H1 (cell line): ENCODE measurements at regions not wholly inside any gene's neighbourhood (a gene's known extent, or its start where the extent isn't known, plus 50 kb on each side); places are given as distances from the start of the nearest gene placed in this dataset.

Source experiments
- CTCF ChIA-PET: fragments of 300-600 bp; sonication (Branson Sonifier 250); formaldehyde crosslinking; loops from one replicate; lab custom pipeline; 2021; ENCODE audit not compliant: partially characterized antibody; lab: Charles Lee
- POLR2A ChIA-PET: fragments of 300-600 bp; sonication (Branson Sonifier 250); formaldehyde crosslinking; loops from one replicate; lab custom pipeline; 2021; ENCODE audit warnings: inconsistent platforms; ENCODE audit not compliant: partially characterized antibody; lab: Charles Lee
- DNase-seq, 2 experiments: peaks; one replicate each; pipeline versions ENCODE4 v3.0.0 to v3.0.0-alpha.2; 2010 to 2022; ENCODE audit warnings: low spot score in 2 of 2, low read depth in 1 of 2, mixed read lengths in 1 of 2
- FAIRE-seq: peaks from 2 replicates; lab custom pipeline; 2011; peaks lifted over from hg19 to GRCh38; lab: Jason Lieb, UNC
- H2AFZ ChIP-seq: 2 replicates; pipeline ENCODE4 v1.8.1; 2012; ENCODE audit warnings: low read length, inconsistent platforms
- H2AK5ac ChIP-seq: 2 replicates; pipeline ENCODE4 v1.6.1; 2013; ENCODE audit warnings: low read depth, low read length
- H2BK120ac ChIP-seq: replicated peaks from 2 replicates; pipeline ENCODE3; 2013; ENCODE audit warnings: low read depth, low read length, inconsistent platforms
- H2BK12ac ChIP-seq: 2 replicates; pipeline ENCODE4 v1.6.1; 2013; ENCODE audit warnings: low read depth, low read length
- H2BK15ac ChIP-seq: 2 replicates; pipeline ENCODE4 v1.6.1; 2013; ENCODE audit warnings: low read length
- H2BK20ac ChIP-seq: 2 replicates; pipeline ENCODE4 v1.6.1; 2013; ENCODE audit warnings: low read length
- H2BK5ac ChIP-seq: 2 replicates; pipeline ENCODE4 v1.6.1; 2013; ENCODE audit warnings: low read depth, low read length
- H3K14ac ChIP-seq: 2 replicates; pipeline ENCODE4 v1.6.1; 2013; ENCODE audit warnings: inconsistent platforms; ENCODE audit not compliant: insufficient read length
- H3K18ac ChIP-seq: 2 replicates; pipeline ENCODE4 v1.6.1; 2013; ENCODE audit warnings: low read length; ENCODE audit errors: extremely low read depth
- H3K23ac ChIP-seq: 2 replicates; pipeline ENCODE4 v1.6.1; 2013; ENCODE audit warnings: inconsistent platforms; ENCODE audit not compliant: insufficient read length
- H3K23me2 ChIP-seq: 2 replicates; pipeline ENCODE4 v1.6.1; 2013; ENCODE audit warnings: low read depth, low read length
- H3K27ac ChIP-seq: 2 replicates; pipeline ENCODE4 v1.6.1; 2011; ENCODE audit warnings: low read depth, low read length, inconsistent platforms
- H3K27me3 ChIP-seq, 4 experiments: replicated peaks in 1 of 4; 1 replicate in 1 of 4; 2 replicates in 3 of 4; pipeline versions ENCODE4 v1.6.1 to v1.8.1; 2011 to 2013; ENCODE audit warnings: low read length in 3 of 4, mild to moderate bottlenecking in 3 of 4, inconsistent platforms in 2 of 4, mixed read lengths in 2 of 4, moderate library complexity in 1 of 4; ENCODE audit not compliant: control insufficient read depth in 3 of 4, insufficient read depth in 3 of 4; ENCODE audit errors: extremely low read depth in 1 of 4
- H3K36me3 ChIP-seq, 4 experiments: 2 replicates each; pipeline versions ENCODE4 v1.6.1 to v1.8.1; 2011 to 2013; ENCODE audit warnings: mild to moderate bottlenecking in 4 of 4, low read length in 3 of 4, moderate library complexity in 2 of 4, control low read depth in 1 of 4, inconsistent platforms in 1 of 4; ENCODE audit not compliant: insufficient read depth in 4 of 4, control insufficient read depth in 2 of 4
- H3K4ac ChIP-seq: replicated peaks from 2 replicates; pipeline ENCODE3; 2013; ENCODE audit warnings: low read length, low read depth, mixed read lengths, inconsistent platforms; ENCODE audit not compliant: insufficient read length
- H3K4me1 ChIP-seq, 4 experiments: replicated peaks in 1 of 4; 1 replicate in 1 of 4; 2 replicates in 3 of 4; pipeline versions ENCODE4 v1.6.1 to v1.8.1; 2011 to 2013; ENCODE audit warnings: low read length in 3 of 4, inconsistent platforms in 2 of 4, mixed read lengths in 1 of 4; ENCODE audit not compliant: insufficient read depth in 4 of 4, control insufficient read depth in 3 of 4
- H3K4me2 ChIP-seq, 2 experiments: 2 replicates each; pipeline versions ENCODE4 v1.6.1 to v1.8.1; 2011 to 2013; ENCODE audit warnings: low read depth in 2 of 2, low read length in 2 of 2, control low read depth in 1 of 2, inconsistent platforms in 1 of 2, mild to moderate bottlenecking in 1 of 2; ENCODE audit not compliant: insufficient read depth in 1 of 2
- H3K4me3 ChIP-seq, 4 experiments: fragments of 200-600, 300-600 bp in 1 of 4; sonication (generic), shearing (Covaris generic), sonication (Bioruptor Twin) in 1 of 4; 2 replicates each; pipeline versions ENCODE4 v1.5.1 to v1.8.1; 2011 to 2016; ENCODE audit warnings: low read length in 4 of 4, low read depth in 3 of 4, control low read depth in 2 of 4, inconsistent platforms in 2 of 4, mild to moderate bottlenecking in 2 of 4, mixed read lengths in 1 of 4, moderate library complexity in 1 of 4; ENCODE audit not compliant: insufficient read depth in 2 of 4; ENCODE audit errors: extremely low read depth in 1 of 4
- H3K56ac ChIP-seq: replicated peaks from 2 replicates; pipeline ENCODE3; 2013; ENCODE audit warnings: low read depth, mild to moderate bottlenecking, mixed read lengths, low read length, inconsistent platforms; ENCODE audit not compliant: insufficient read length
- H3K79me1 ChIP-seq: 2 replicates; pipeline ENCODE4 v1.6.1; 2013; ENCODE audit warnings: low read depth, low read length, control low read depth
- H3K79me2 ChIP-seq, 2 experiments: 2 replicates each; pipeline versions ENCODE4 v1.6.1 to v1.8.1; 2012 to 2013; ENCODE audit warnings: low read length in 2 of 2, mild to moderate bottlenecking in 2 of 2, inconsistent platforms in 1 of 2; ENCODE audit not compliant: insufficient read depth in 2 of 2, control insufficient read depth in 1 of 2
- H3K9ac ChIP-seq, 4 experiments: replicated peaks in 1 of 4; 1 replicate in 1 of 4; 2 replicates in 3 of 4; pipeline versions ENCODE4 v1.6.1 to v1.8.1; 2011 to 2013; ENCODE audit warnings: low read depth in 3 of 4, low read length in 3 of 4, control low read depth in 2 of 4, mild to moderate bottlenecking in 2 of 4, moderate library complexity in 2 of 4, inconsistent platforms in 1 of 4; ENCODE audit errors: extremely low read depth in 1 of 4
- H3K9me3 ChIP-seq, 2 experiments: 2 replicates each; pipeline versions ENCODE4 v1.6.1 to v1.8.1; 2012 to 2013; ENCODE audit warnings: mild to moderate bottlenecking in 2 of 2, moderate library complexity in 2 of 2, control low read depth in 1 of 2, inconsistent platforms in 1 of 2, low read depth in 1 of 2, low read length in 1 of 2, mixed read lengths in 1 of 2; ENCODE audit not compliant: insufficient read depth in 2 of 2
- H4K20me1 ChIP-seq, 2 experiments: replicated peaks in 1 of 2; 2 replicates each; pipeline versions ENCODE3 to v1.8.1; 2011 to 2013; ENCODE audit warnings: inconsistent platforms in 2 of 2, low read length in 2 of 2, mild to moderate bottlenecking in 1 of 2; ENCODE audit not compliant: insufficient read depth in 2 of 2, control insufficient read depth in 1 of 2
- H4K5ac ChIP-seq: 2 replicates; pipeline ENCODE4 v1.6.1; 2013; ENCODE audit warnings: low read length, low read depth, mixed read lengths, inconsistent platforms; ENCODE audit not compliant: insufficient read length
- H4K8ac ChIP-seq: 2 replicates; pipeline ENCODE4 v1.8.0; 2013; ENCODE audit warnings: mild to moderate bottlenecking, moderate library complexity, low read length, inconsistent platforms; ENCODE audit not compliant: insufficient read depth; ENCODE audit errors: extremely low read depth
- H4K91ac ChIP-seq: replicated peaks from 2 replicates; pipeline ENCODE3; 2013; ENCODE audit warnings: low read length, mixed read lengths, inconsistent platforms; ENCODE audit not compliant: insufficient read length
- RAD21 ChIP-seq, 2 experiments: IDR thresholded peaks in 1 of 2; conservative IDR thresholded peaks in 1 of 2; 2 replicates each; pipeline ENCODE4 v1.6.1; 2011; ENCODE audit warnings: low read depth in 2 of 2, low read length in 2 of 2, improper control_type of control experiment in 1 of 2, inconsistent platforms in 1 of 2, mild to moderate bottlenecking in 1 of 2, moderate library complexity in 1 of 2
- RFX5 ChIP-seq: IDR thresholded peaks from 2 replicates; pipeline ENCODE4 v1.6.1; 2011; ENCODE audit warnings: low read depth, low read length, improper control_type of control experiment, borderline replicate concordance
- WGBS, 2 experiments: shearing (Covaris generic) in 1 of 2; methylation state at CpG; one replicate each; pipeline versions ENCODE4 v1.1.6 to v1.1.7; 2013 to 2015; ENCODE audit warnings: low lambda C conversion rate in 2 of 2, mixed read lengths in 2 of 2, inconsistent platforms in 1 of 2, low coverage in 1 of 2, missing lambda C conversion rate in 1 of 2; ENCODE audit not compliant: insufficient replicate concordance in 2 of 2, insufficient coverage in 1 of 2, insufficient read length in 1 of 2; ENCODE audit errors: extremely low coverage in 1 of 2, missing lambda C conversion rate in 1 of 2; 5-methylcytosine and 5-hydroxymethylcytosine counted together

- no peak overlapping the region for H3K4me3 ChIP-seq
- no peak overlapping the region for H3K4ac ChIP-seq
- H3K56ac ChIP-seq = no peak overlapping the region
- peaks cover 0 to 12% (median 4%) of the 10 kb centered on the region in 4 experiments; a peak in 1 of 7 replicates for H3K4me1 ChIP-seq
- no peaks in the 10 kb centered on the region for H3K79me2 ChIP-seq
- no peak overlapping the region for H4K91ac ChIP-seq
- peaks cover 0 to 8% of the 10 kb centered on the region in 2 experiments; a peak in 1 of 4 replicates for H3K9me3 ChIP-seq
- H3K27me3 ChIP-seq = no peaks in the 10 kb centered on the region
- H3K23ac ChIP-seq = no peak overlapping the region
- TF ChIP-seq RFX5 (no peak), RAD21 (IDR thresholded peaks at IDR 0.05 in 1 of 2, conservative IDR thresholded peaks at IDR 0.05 in 1 of 2; ENCODE audit: low read depth in 2 of 2, low read length in 2 of 2) (no peak)
- H2BK20ac ChIP-seq = no peak overlapping the region
- no peak overlapping the region for H3K14ac ChIP-seq
- no peak overlapping the region; the same call in 1 of the 2 replicates for H2BK15ac ChIP-seq
- CTCF ChIA-PET = interaction anchor here (0.7 to 2.4 kb wide), 9 partner anchors 9 to 958 kb away, joined by 3 to 11 read pairs (median 3); no protein-coding TSS in a partner anchor
- H2BK12ac ChIP-seq = no peak overlapping the region
- H3K23me2 ChIP-seq = no peaks in the 10 kb centered on the region
- H4K5ac ChIP-seq = no peak overlapping the region
- H2BK120ac ChIP-seq = no peak overlapping the region
- H3K18ac ChIP-seq = no peak overlapping the region
- peaks cover 2 to 4% of the 10 kb centered on the region in 2 experiments for H4K20me1 ChIP-seq
- H3K36me3 ChIP-seq = no peaks in the 10 kb centered on the region
- H3K4me2 ChIP-seq = no peak overlapping the region
- H4K8ac ChIP-seq = no peak overlapping the region; the same call in 1 of the 2 replicates
- WGBS, 2 experiments = 75% methylated on average over 21 of the region's 22 CpGs; no CpG with 5 or more reads in 1 of the 2 experiments
- H2AFZ ChIP-seq = no peak overlapping the region
- POLR2A ChIA-PET = interaction anchor here (1.3 kb wide), 1 partner anchor 77 kb away, joined by 3 read pairs; no protein-coding TSS in a partner anchor
- H2AK5ac ChIP-seq = no peak overlapping the region
- DNase-seq (no peak), FAIRE-seq (no peak)
- peaks cover 2% of the 10 kb centered on the region; the same call in 1 of the 2 replicates for H3K79me1 ChIP-seq
- H3K9ac ChIP-seq = no peak overlapping the region
- no peak overlapping the region; the same call in 1 of the 2 replicates for H2BK5ac ChIP-seq
- no peak overlapping the region for H3K27ac ChIP-seq
These were observed 1108.7 kb downstream of the BRD1 start for GRCh38 chr22:48718818-48719500.
